Neural cell (in vitro differentiated cells): ENCODE measurements at regions not wholly inside any gene's neighbourhood (a gene's known extent, or its start where the extent isn't known, plus 50 kb on each side); places are given as distances from the start of the nearest gene placed in this dataset.

ENCODE experiments used
- H2AFZ ChIP-seq: fragments of 200-600, 300-800 bp; sonication (generic), shearing (Covaris generic); 2 replicates; pipeline ENCODE4 v1.6.0; 2014; ENCODE audit warnings: low read depth, mild to moderate bottlenecking, antibody characterized with exemption, low read length, moderate library complexity
- H3F3A ChIP-seq: fragments of 200-600 bp; shearing (Covaris generic); 2 replicates; pipeline ENCODE4 v1.6.1; 2016; ENCODE audit warnings: mild to moderate bottlenecking, moderate library complexity, mixed read lengths, antibody characterized with exemption, low read length; ENCODE audit not compliant: insufficient read depth, poor library complexity, severe bottlenecking
- H3K27ac ChIP-seq: fragments of 200-600, 300-800 bp; sonication (generic), shearing (Covaris generic); 2 replicates; pipeline ENCODE4 v1.5.1; 2014; ENCODE audit warnings: mild to moderate bottlenecking, low read length, moderate library complexity
- H3K27me3 ChIP-seq: fragments of 300-800, 200-600 bp; sonication (generic), shearing (Covaris generic); 2 replicates; pipeline ENCODE4 v1.6.0; 2014; ENCODE audit warnings: mild to moderate bottlenecking, low read depth, low read length, moderate library complexity; ENCODE audit not compliant: insufficient read depth
- H3K36me3 ChIP-seq: fragments of 300-800, 200-600 bp; sonication (generic), shearing (Covaris generic); 2 replicates; pipeline ENCODE4 v1.5.1; 2014; ENCODE audit warnings: mild to moderate bottlenecking, antibody characterized with exemption, low read length, moderate library complexity; ENCODE audit not compliant: insufficient read depth
- H3K4me2 ChIP-seq: fragments of 300-800, 200-600 bp; sonication (generic), shearing (Covaris generic); 2 replicates; pipeline ENCODE4 v1.6.0; 2014; ENCODE audit warnings: mild to moderate bottlenecking, low read length
- H3K4me3 ChIP-seq: fragments of 300-800, 200-600 bp; sonication (generic), shearing (Covaris generic); 2 replicates; pipeline ENCODE4 v1.5.1; 2014; ENCODE audit warnings: mild to moderate bottlenecking, low read length, moderate library complexity
- H3K79me2 ChIP-seq: fragments of 200-600 bp; shearing (Covaris generic); replicated peaks from 2 replicates; pipeline ENCODE4 v1.6.0; 2014; ENCODE audit warnings: mild to moderate bottlenecking, low read length, moderate library complexity; ENCODE audit not compliant: insufficient read depth
- H3K9ac ChIP-seq: fragments of 300-800, 200-600 bp; sonication (generic), shearing (Covaris generic); 2 replicates; pipeline ENCODE4 v1.6.1; 2016; ENCODE audit warnings: mild to moderate bottlenecking, low read length, mixed read lengths
- H3K9me2 ChIP-seq: fragments of 200-600 bp; shearing (Covaris generic); 2 replicates; pipeline ENCODE4 v1.6.1; 2016; ENCODE audit warnings: mild to moderate bottlenecking, low read length, mixed read lengths; ENCODE audit not compliant: insufficient read depth
- H3K9me3 ChIP-seq: fragments of 200-600, 300-800 bp; sonication (generic), shearing (Covaris generic); 2 replicates; pipeline ENCODE4 v1.6.1; 2016; ENCODE audit warnings: mild to moderate bottlenecking, mixed run types, low read length, moderate library complexity, mixed read lengths
- H4K20me1 ChIP-seq: fragments of 200-600 bp; shearing (Covaris generic); 2 replicates; pipeline ENCODE4 v1.6.1; 2016; ENCODE audit warnings: mild to moderate bottlenecking, mixed run types; ENCODE audit not compliant: insufficient read depth
- EP300 ChIP-seq: fragments of 450-650 bp; conservative IDR thresholded peaks from 2 replicates; pipeline ENCODE4 v1.6.1; 2014; ENCODE audit warnings: antibody characterized with exemption, mild to moderate bottlenecking, moderate library complexity; ENCODE audit not compliant: poor library complexity, severe bottlenecking
- EZH2 ChIP-seq: fragments of 200-600, 300-800 bp; shearing (Covaris generic), sonication (generic); IDR thresholded peaks from 2 replicates; pipeline ENCODE4 v1.6.1; 2014; ENCODE audit warnings: antibody characterized with exemption, low read length, borderline replicate concordance, mild to moderate bottlenecking; ENCODE audit not compliant: insufficient read depth, poor library complexity, severe bottlenecking
- MXI1 ChIP-seq: fragments of 450-650 bp; conservative IDR thresholded peaks from 2 replicates; pipeline ENCODE4 v1.6.1; 2014; ENCODE audit warnings: antibody characterized with exemption, mild to moderate bottlenecking; ENCODE audit not compliant: poor library complexity, severe bottlenecking
- POLR2AphosphoS5 ChIP-seq: IDR thresholded peaks from 2 replicates; pipeline ENCODE4 v1.6.1; 2012
- RAD21 ChIP-seq: fragments of 450-650 bp; conservative IDR thresholded peaks from 2 replicates; pipeline ENCODE4 v1.6.1; 2014; ENCODE audit warnings: antibody characterized with exemption, mild to moderate bottlenecking, moderate library complexity
- SMC3 ChIP-seq: fragments of 450-650 bp; conservative IDR thresholded peaks from 2 replicates; pipeline ENCODE4 v1.6.1; 2014; ENCODE audit warnings: antibody characterized with exemption, mild to moderate bottlenecking, moderate library complexity; ENCODE audit not compliant: poor library complexity
- TAF1 ChIP-seq: IDR thresholded peaks from 2 replicates; pipeline ENCODE4 v1.6.1; 2012; ENCODE audit warnings: low read depth
- TF ChIP-seq, protein P1 (sequence below): IDR thresholded peaks from 2 replicates; pipeline ENCODE4 v1.6.1; 2012; ENCODE audit warnings: borderline replicate concordance
- TF ChIP-seq, protein P2 (sequence below): fragments of 450-650 bp; IDR thresholded peaks from 2 replicates; pipeline ENCODE4 v1.5.1; 2014; ENCODE audit warnings: antibody characterized with exemption, mild to moderate bottlenecking, moderate library complexity; ENCODE audit not compliant: poor library complexity, severe bottlenecking

DNA sequence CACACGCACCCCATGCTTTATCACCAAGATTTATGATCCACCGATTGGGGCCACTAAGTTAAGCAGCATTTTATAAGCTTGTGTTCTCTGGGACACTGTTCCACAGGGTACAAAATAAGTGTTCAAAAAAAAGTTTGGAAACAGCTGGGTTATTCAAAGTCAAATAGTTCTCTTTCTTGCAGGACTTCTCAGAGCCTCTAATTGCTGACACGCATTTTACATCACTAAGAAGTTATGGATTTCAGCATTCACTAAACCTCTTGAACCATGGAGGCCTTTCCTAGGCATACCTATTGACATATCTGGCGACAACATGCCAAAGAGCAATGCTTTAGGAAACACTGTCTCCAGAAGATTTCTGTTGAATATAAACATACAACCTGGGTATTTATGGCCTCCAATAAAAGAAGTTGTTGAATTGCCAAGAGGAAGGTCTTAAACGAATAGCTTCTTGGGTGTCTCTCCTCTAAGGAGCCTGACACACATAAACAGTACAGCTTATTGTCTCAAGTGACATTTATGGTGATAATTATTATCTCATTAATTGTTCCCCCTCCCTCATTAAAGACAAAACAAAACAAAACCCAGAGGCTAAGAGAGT is 147.1 kb upstream of the ARHGAP20 start:
- Histone ChIP-seq H4K20me1 (no peaks in the 10 kb centered on the region), H3F3A (no peaks in the 10 kb centered on the region), H3K27me3 (no peaks in the 10 kb centered on the region), H3K79me2 (no peaks in the 10 kb centered on the region), H3K27ac (no peak overlapping the region), H3K9me3 (no peaks in the 10 kb centered on the region), H2AFZ (no peak overlapping the region), H3K4me3 (no peak overlapping the region), H3K36me3 (no peaks in the 10 kb centered on the region), H3K9me2 (no peaks in the 10 kb centered on the region), H3K9ac (no peak overlapping the region), H3K4me2 (no peak overlapping the region)
- TF ChIP-seq EZH2: no peak
- TF ChIP-seq POLR2AphosphoS5: no peak
- no peak for TF ChIP-seq SMC3
- no peak for TF ChIP-seq EP300
- TF ChIP-seq, protein P1, sequence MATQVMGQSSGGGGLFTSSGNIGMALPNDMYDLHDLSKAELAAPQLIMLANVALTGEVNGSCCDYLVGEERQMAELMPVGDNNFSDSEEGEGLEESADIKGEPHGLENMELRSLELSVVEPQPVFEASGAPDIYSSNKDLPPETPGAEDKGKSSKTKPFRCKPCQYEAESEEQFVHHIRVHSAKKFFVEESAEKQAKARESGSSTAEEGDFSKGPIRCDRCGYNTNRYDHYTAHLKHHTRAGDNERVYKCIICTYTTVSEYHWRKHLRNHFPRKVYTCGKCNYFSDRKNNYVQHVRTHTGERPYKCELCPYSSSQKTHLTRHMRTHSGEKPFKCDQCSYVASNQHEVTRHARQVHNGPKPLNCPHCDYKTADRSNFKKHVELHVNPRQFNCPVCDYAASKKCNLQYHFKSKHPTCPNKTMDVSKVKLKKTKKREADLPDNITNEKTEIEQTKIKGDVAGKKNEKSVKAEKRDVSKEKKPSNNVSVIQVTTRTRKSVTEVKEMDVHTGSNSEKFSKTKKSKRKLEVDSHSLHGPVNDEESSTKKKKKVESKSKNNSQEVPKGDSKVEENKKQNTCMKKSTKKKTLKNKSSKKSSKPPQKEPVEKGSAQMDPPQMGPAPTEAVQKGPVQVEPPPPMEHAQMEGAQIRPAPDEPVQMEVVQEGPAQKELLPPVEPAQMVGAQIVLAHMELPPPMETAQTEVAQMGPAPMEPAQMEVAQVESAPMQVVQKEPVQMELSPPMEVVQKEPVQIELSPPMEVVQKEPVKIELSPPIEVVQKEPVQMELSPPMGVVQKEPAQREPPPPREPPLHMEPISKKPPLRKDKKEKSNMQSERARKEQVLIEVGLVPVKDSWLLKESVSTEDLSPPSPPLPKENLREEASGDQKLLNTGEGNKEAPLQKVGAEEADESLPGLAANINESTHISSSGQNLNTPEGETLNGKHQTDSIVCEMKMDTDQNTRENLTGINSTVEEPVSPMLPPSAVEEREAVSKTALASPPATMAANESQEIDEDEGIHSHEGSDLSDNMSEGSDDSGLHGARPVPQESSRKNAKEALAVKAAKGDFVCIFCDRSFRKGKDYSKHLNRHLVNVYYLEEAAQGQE: no peak
- TF ChIP-seq MXI1: no peak

DNA sequence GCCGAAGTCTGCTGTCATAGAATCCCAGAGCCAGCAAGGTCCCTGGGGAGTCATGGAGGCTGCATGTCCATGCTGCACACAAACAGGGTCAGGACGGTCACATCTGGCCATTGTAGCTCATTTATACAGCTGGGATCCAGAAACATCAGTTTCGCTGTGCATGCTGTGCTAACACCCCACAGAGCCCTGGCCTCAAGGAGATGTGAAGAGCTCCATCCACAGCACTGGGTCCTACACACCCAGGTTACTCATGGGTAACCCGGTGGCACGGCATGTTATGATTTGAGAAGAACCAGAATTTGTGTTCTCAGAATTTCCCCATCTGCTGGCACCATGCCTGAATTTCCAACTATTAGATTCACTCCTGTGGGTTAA is 146.3 kb upstream of the ARHGAP20 start:
- no peak overlapping the region for H3K4me3 ChIP-seq
- no peak overlapping the region for H3K27ac ChIP-seq
- no peak overlapping the region for H2AFZ ChIP-seq
- H3K4me2 ChIP-seq: no peak overlapping the region
- no peak overlapping the region for H3K9ac ChIP-seq
- no peaks in the 10 kb centered on the region for H3F3A ChIP-seq
- H3K36me3 ChIP-seq: no peaks in the 10 kb centered on the region
- no peaks in the 10 kb centered on the region for H4K20me1 ChIP-seq
- TF ChIP-seq RAD21 (no peak), EP300 (no peak)
- H3K9me2 ChIP-seq: no peaks in the 10 kb centered on the region
- H3K79me2 ChIP-seq: no peaks in the 10 kb centered on the region
- no peaks in the 10 kb centered on the region for H3K9me3 ChIP-seq
- H3K27me3 ChIP-seq: no peaks in the 10 kb centered on the region

DNA sequence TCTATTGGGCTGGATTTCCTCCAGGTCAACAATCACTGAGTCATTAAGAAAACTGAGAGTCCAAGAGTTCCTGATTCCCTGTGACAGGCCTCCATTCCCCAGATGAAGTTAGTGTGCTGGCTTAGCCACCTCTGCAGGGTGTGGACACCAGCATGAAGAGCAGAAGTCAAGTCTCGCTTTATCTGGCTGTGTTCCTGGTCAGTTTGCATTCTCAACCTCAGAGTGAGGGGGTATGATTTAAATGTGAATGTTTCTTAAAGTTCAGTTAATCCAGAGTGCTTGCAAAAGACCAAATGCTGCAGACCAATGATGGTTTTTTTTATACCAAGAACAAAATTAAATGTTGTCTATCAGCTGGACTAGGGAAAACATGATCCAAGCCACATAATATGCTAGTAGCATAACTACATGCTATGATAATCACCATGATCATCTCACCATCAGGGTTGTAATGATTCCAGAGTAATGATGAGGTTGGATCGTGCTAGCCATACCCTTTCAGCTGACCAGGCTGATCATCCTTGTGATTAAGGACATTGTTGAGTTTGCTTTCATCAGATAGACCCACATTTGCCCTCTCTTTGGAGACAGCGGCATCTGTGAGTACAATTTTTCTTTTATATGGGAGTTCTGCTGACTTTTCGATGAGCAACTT is 145.8 kb upstream of the ARHGAP20 start:
- Histone ChIP-seq H3K9me3 (no peaks in the 10 kb centered on the region), H3K27me3 (no peaks in the 10 kb centered on the region), H4K20me1 (no peaks in the 10 kb centered on the region), H3F3A (no peaks in the 10 kb centered on the region), H2AFZ (no peak overlapping the region), H3K4me3 (no peak overlapping the region), H3K9ac (no peak overlapping the region), H3K36me3 (no peaks in the 10 kb centered on the region), H3K79me2 (no peaks in the 10 kb centered on the region), H3K27ac (no peak overlapping the region), H3K9me2 (no peaks in the 10 kb centered on the region), H3K4me2 (no peak overlapping the region)
- TF ChIP-seq, protein P1: no peak
- no peak for TF ChIP-seq MXI1
- TF ChIP-seq RAD21: no peak
- no peak for TF ChIP-seq EP300
- TF ChIP-seq TAF1: no peak
- TF ChIP-seq EZH2: no peak
- no peak for TF ChIP-seq SMC3
- TF ChIP-seq POLR2AphosphoS5: no peak
- TF ChIP-seq, protein P2, sequence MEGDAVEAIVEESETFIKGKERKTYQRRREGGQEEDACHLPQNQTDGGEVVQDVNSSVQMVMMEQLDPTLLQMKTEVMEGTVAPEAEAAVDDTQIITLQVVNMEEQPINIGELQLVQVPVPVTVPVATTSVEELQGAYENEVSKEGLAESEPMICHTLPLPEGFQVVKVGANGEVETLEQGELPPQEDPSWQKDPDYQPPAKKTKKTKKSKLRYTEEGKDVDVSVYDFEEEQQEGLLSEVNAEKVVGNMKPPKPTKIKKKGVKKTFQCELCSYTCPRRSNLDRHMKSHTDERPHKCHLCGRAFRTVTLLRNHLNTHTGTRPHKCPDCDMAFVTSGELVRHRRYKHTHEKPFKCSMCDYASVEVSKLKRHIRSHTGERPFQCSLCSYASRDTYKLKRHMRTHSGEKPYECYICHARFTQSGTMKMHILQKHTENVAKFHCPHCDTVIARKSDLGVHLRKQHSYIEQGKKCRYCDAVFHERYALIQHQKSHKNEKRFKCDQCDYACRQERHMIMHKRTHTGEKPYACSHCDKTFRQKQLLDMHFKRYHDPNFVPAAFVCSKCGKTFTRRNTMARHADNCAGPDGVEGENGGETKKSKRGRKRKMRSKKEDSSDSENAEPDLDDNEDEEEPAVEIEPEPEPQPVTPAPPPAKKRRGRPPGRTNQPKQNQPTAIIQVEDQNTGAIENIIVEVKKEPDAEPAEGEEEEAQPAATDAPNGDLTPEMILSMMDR: no peak
